ENCODE measurements at regions not wholly inside any gene's neighbourhood (a gene's known extent, or its start where the extent isn't known, plus 50 kb on each side); places are given as distances from the start of the nearest gene placed in this dataset.

DNA sequence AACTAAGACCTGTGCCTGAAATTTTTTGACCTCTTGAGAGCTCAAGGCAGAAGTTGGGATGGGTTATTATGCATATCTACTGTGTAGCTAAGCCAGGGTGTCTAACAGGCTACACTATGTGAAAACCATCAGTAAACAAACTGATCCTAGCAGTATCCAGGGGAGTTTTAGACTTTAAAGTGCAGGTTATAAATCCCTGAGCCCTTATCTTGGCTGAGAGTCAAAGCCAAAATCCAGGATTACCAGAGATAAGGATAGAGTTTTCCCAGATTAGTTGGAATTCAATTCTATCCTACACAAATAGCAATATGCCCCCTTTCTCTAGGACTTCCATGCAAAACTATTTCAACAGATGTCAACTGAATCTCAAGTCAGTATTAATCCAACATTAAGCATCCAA, 1229.7 kb downstream of the GRIK2 start:
- H3K27ac Mint-ChIP-seq, result no peak overlapping the region
- H3K4me3 Mint-ChIP-seq, result no peak overlapping the region
- CTCF ChIA-PET, result no interaction called here
- DNase-seq, result no peak
- no peaks in the 10 kb centered on the region for H3K4me1 Mint-ChIP-seq
- H3K9me3 Mint-ChIP-seq, result no peaks in the 10 kb centered on the region
- H3K27me3 Mint-ChIP-seq, result no peaks in the 10 kb centered on the region
- POLR2A ChIA-PET, result no interaction called here
- H3K36me3 Mint-ChIP-seq (ENCODE audit: low read depth), result no peaks in the 10 kb centered on the region

DNA sequence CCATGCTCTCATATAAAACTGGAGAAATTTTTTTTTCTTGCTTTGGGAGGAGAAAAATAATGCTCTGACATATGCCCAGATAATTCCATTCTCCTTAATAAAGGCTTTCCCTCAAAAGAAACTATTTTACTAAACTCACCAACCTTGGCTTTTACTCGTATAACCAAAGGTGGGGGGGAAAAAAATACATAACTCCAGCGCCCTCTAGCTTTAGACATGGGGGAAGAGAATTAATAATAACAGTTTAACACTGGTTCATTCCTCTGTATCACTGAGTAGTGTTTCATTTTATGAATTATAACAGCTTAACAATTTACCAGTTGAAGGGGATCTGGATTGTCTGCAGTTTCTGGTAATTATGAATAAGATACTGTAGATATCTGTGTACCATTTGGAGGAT, 1226.1 kb downstream of the GRIK2 start:
- H3K27ac Mint-ChIP-seq, result no peak overlapping the region
- no peak overlapping the region for H3K4me3 Mint-ChIP-seq
- CTCF ChIA-PET, result no interaction called here
- no peaks in the 10 kb centered on the region for H3K4me1 Mint-ChIP-seq
- POLR2A ChIA-PET, result no interaction called here
- H3K27me3 Mint-ChIP-seq, result no peaks in the 10 kb centered on the region
- H3K9me3 Mint-ChIP-seq, result no peaks in the 10 kb centered on the region
- no peaks in the 10 kb centered on the region for H3K36me3 Mint-ChIP-seq (ENCODE audit: low read depth)
- DNase-seq, result no peak

DNA sequence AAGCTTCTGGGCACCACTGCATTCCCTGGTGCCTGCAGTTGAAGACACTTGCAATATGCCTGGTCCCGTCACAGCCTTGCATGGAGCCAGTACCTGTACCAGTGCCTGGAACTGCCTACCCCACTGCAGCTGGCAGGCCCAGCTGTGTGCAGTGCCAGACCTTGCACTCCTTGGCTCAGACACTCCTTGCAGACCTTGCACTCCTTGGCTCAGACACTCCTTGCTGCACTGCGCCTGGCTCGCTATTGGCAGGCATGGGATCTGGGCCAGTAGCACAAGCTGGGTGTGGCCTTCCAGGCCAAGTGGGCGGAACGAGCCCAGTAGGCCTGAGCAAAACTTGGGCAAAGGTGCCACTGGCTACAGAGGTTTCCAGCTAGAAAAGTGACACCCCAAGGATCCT, 1189.1 kb downstream of the GRIK2 start:
- DNase-seq, result no peak
- H3K27ac Mint-ChIP-seq, result no peak overlapping the region
- POLR2A ChIA-PET, result no interaction called here
- CTCF ChIA-PET, result no interaction called here
- H3K9me3 Mint-ChIP-seq, result no peaks in the 10 kb centered on the region
- no peak overlapping the region for H3K4me3 Mint-ChIP-seq
- H3K4me1 Mint-ChIP-seq, result no peaks in the 10 kb centered on the region
- no peaks in the 10 kb centered on the region for H3K36me3 Mint-ChIP-seq (ENCODE audit: low read depth)
- H3K27me3 Mint-ChIP-seq, result no peaks in the 10 kb centered on the region

DNA sequence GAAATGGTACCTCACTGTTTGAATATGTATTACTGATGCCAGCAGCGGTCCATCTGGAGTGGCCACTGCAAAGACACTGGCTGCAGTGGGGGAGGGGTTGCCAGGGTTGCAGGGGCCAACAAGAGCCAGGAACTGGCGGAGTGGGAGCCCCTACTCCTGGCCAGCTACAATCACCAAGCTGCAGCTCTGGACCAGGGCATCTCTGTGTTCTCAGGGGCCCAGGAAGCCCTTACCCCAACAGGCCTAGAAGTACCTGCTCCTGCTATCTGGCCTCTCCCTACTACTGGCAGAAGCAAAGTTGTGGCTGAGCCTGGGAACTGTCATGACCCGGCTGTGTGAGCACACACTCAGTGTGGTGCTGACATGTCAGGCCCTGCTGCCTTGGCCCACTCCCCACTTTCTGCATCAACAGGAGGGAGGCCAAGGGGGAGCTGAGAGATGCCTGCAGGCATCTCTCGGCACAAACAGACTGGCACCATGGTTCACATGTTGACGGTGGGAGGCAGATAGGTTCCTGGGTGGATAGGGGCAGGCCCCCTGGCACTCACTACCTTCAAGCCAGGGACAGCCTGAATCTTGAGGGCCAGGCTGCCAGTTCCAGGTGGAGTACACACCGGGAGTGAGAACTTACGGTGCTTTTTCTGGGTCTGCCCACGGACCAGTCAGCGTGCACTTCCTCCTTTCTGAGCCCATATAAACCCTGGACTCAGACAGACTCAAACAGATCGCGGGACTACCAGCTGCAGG, 1188.0 kb downstream of the GRIK2 start:
- Mint-ChIP-seq H3K36me3 (ENCODE audit: low read depth) (no peaks in the 10 kb centered on the region), H3K9me3 (no peaks in the 10 kb centered on the region), H3K27me3 (no peaks in the 10 kb centered on the region), H3K4me3 (no peak overlapping the region), H3K4me1 (no peaks in the 10 kb centered on the region), H3K27ac (no peak overlapping the region)
- POLR2A ChIA-PET, result no interaction called here
- CTCF ChIA-PET, result no interaction called here
- DNase-seq, result no peak

GRCh38 chr6:102571236-102571908, 1177.9 kb downstream of the GRIK2 start:
- no peaks in the 10 kb centered on the region for H3K36me3 Mint-ChIP-seq (ENCODE audit: low read depth)
- ChIA-PET CTCF (no interaction called here), POLR2A (no interaction called here)
- no peaks in the 10 kb centered on the region for H3K27me3 Mint-ChIP-seq
- no peak overlapping the region for H3K27ac Mint-ChIP-seq
- no peaks in the 10 kb centered on the region for H3K4me1 Mint-ChIP-seq
- peaks cover 5% of the 10 kb centered on the region for H3K9me3 Mint-ChIP-seq
- H3K4me3 Mint-ChIP-seq, result no peak overlapping the region
- no peak for DNase-seq

DNA sequence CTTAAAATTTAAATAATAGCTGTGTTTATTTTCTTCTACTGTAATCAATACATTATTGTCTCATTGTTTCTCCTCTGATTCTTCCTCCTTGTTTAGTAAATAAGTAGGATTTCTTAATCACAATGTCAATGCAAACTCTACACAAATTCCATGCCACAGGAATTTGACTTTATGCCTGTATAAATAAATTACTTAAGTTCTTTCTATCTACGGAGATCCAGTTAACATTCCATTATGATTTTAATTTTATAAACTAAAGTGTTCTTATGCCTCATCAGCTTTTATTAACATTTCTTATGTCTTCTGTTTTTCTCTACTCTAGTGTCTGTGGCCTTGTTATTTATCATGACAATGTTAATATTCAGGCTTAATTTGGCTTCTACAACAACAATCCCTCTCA, 1169.2 kb downstream of the GRIK2 start:
- ChIA-PET POLR2A (no interaction called here), CTCF (no interaction called here)
- Mint-ChIP-seq H3K4me3 (no peak overlapping the region), H3K4me1 (no peaks in the 10 kb centered on the region), H3K27me3 (no peaks in the 10 kb centered on the region), H3K27ac (no peak overlapping the region), H3K36me3 (ENCODE audit: low read depth) (no peaks in the 10 kb centered on the region), H3K9me3 (peaks cover 3% of the 10 kb centered on the region)
- DNase-seq, result no peak

GRCh38 chr6:102553214-102553613, 1159.7 kb downstream of the GRIK2 start:
- Mint-ChIP-seq H3K27ac (no peak overlapping the region), H3K4me3 (no peak overlapping the region), H3K9me3 (peaks cover 8% of the 10 kb centered on the region), H3K27me3 (no peaks in the 10 kb centered on the region), H3K4me1 (no peaks in the 10 kb centered on the region), H3K36me3 (ENCODE audit: low read depth) (no peaks in the 10 kb centered on the region)
- no peak for DNase-seq
- POLR2A ChIA-PET, result no interaction called here
- CTCF ChIA-PET, result no interaction called here

GRCh38 chr6:102549221-102549874, 1155.8 kb downstream of the GRIK2 start:
- ChIA-PET POLR2A (no interaction called here), CTCF (no interaction called here)
- no peak for DNase-seq
- Mint-ChIP-seq H3K9me3 (peaks cover 10% of the 10 kb centered on the region), H3K4me3 (no peak overlapping the region), H3K27ac (no peak overlapping the region), H3K27me3 (no peaks in the 10 kb centered on the region), H3K36me3 (ENCODE audit: low read depth) (no peaks in the 10 kb centered on the region), H3K4me1 (no peaks in the 10 kb centered on the region)

GRCh38 chr6:102525336-102525735, 1131.8 kb downstream of the GRIK2 start:
- CTCF ChIA-PET, result no interaction called here
- Mint-ChIP-seq H3K4me3 (no peak overlapping the region), H3K36me3 (ENCODE audit: low read depth) (no peaks in the 10 kb centered on the region), H3K27me3 (no peaks in the 10 kb centered on the region), H3K9me3 (no peaks in the 10 kb centered on the region), H3K4me1 (no peaks in the 10 kb centered on the region), H3K27ac (no peak overlapping the region)
- POLR2A ChIA-PET, result no interaction called here
- no peak for DNase-seq

DNA sequence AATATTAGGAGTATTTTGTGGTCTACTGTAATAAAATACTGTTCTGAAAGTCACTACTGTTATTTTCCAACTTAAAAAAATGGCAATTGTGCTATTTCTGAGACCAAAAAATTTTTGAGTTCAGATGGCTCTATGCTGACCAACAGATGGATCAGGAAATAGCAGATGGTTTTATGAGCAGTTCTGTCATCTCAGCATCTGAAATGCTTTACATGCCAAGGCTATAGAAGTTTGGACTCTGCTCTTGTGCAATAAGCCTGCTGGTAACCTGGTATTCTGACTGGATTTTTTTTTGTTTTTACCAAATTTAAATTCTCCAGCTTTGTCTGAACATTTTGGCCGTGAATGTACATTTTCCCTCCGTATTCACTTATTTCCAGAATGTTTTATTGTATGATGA, 1127.5 kb downstream of the GRIK2 start:
- Mint-ChIP-seq H3K27ac (no peak overlapping the region), H3K4me3 (no peak overlapping the region), H3K36me3 (ENCODE audit: low read depth) (no peaks in the 10 kb centered on the region), H3K9me3 (no peaks in the 10 kb centered on the region), H3K27me3 (no peaks in the 10 kb centered on the region), H3K4me1 (no peaks in the 10 kb centered on the region)
- POLR2A ChIA-PET, result no interaction called here
- no peak for DNase-seq
- CTCF ChIA-PET, result no interaction called here

DNA sequence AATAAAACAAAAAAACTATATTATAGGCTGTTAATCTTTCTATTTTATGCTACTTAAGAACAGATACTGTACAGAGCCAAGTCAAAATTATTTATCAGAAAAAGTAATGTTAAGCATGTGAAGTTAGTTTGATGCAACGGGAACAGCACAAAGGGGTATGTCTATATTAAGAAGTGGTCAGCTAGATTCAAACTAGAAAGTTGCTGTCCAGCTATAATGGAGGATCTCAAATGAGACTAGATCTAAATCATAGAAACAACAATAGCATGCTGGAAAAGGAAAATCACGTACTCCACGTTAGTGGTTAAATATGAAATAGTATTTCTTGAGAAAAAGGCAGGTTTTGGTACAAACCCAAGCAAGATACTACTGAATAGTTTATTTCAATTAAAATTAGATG, 1124.0 kb downstream of the GRIK2 start:
- DNase-seq, result no peak
- POLR2A ChIA-PET, result no interaction called here
- Mint-ChIP-seq H3K36me3 (ENCODE audit: low read depth) (no peaks in the 10 kb centered on the region), H3K9me3 (no peaks in the 10 kb centered on the region), H3K4me3 (no peak overlapping the region), H3K27ac (no peak overlapping the region), H3K27me3 (no peaks in the 10 kb centered on the region), H3K4me1 (no peaks in the 10 kb centered on the region)
- CTCF ChIA-PET, result no interaction called here

DNA sequence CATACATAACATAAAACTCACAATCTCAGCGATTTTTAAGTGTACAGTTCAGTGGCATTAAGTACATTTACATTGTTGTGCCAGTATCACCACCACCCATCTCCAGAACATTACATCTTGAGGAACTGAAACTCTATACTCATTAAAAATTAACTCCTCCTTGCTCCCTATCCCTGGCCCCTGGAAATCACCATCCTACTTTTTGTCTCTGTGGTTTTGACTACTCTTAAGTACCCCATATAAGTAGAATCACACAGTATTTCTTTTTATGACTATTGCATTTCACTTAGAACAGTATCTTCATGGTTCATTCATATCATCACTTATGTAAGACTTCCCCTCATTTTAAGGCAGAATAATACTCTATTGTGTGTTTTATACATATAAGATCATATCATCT, 1108.1 kb downstream of the GRIK2 start:
- H3K4me1 Mint-ChIP-seq, result no peaks in the 10 kb centered on the region
- H3K9me3 Mint-ChIP-seq, result peaks cover 9% of the 10 kb centered on the region
- no peak overlapping the region for H3K4me3 Mint-ChIP-seq
- H3K27ac Mint-ChIP-seq, result no peak overlapping the region
- no peaks in the 10 kb centered on the region for H3K27me3 Mint-ChIP-seq
- no peak for DNase-seq
- ChIA-PET POLR2A (no interaction called here), CTCF (no interaction called here)
- no peaks in the 10 kb centered on the region for H3K36me3 Mint-ChIP-seq (ENCODE audit: low read depth)

DNA sequence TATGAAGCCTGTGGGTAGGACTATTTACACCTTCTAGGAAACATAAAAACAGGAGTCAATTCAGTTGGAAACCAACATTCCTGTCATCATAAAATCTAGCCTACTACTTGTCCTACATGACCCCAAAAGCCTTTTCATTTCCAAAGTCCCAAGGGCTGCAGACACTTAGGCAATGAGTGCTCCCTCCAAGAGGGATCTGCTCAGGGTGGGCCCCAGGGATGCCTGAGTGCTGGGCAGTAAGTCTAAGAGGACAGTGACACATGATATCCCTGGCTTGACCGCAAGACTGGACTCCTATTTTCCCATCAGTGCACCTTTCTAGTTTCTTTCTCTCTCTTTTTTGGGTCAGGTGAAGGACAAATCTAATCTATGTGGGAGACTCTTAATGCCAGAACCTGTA, 1101.3 kb downstream of the GRIK2 start:
- no peaks in the 10 kb centered on the region for H3K27me3 Mint-ChIP-seq
- ChIA-PET CTCF (no interaction called here), POLR2A (no interaction called here)
- H3K9me3 Mint-ChIP-seq, result peaks cover 13% of the 10 kb centered on the region
- H3K27ac Mint-ChIP-seq, result no peak overlapping the region
- H3K4me3 Mint-ChIP-seq, result no peak overlapping the region
- H3K36me3 Mint-ChIP-seq (ENCODE audit: low read depth), result no peaks in the 10 kb centered on the region
- no peaks in the 10 kb centered on the region for H3K4me1 Mint-ChIP-seq
- DNase-seq, result no peak

DNA sequence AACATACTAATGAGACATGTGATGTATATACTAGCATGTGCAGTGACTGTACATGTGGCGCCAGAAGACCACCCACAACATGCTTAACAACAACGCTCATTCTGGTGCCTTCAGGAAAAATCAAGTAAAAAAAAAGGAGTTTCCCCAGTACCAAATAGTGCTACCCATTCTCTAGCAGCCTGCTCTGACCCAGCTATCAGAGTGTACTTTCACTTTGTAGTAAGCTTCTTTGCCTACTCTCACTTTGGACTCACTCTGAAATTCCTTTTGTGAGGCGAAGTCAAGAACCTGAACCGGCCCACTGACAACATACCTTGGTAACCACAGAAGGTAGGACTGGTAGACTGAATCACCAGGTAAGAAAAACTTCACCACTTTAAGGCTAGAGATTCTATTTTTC, 1100.0 kb downstream of the GRIK2 start:
- peaks cover 11% of the 10 kb centered on the region for H3K9me3 Mint-ChIP-seq
- DNase-seq, result no peak
- H3K27ac Mint-ChIP-seq, result no peak overlapping the region
- H3K27me3 Mint-ChIP-seq, result no peaks in the 10 kb centered on the region
- H3K4me1 Mint-ChIP-seq, result no peaks in the 10 kb centered on the region
- ChIA-PET CTCF (no interaction called here), POLR2A (no interaction called here)
- H3K4me3 Mint-ChIP-seq, result no peak overlapping the region
- no peaks in the 10 kb centered on the region for H3K36me3 Mint-ChIP-seq (ENCODE audit: low read depth)

Data from activated CD4-positive, alpha-beta memory T cell treated with anti-CD3 and anti-CD28 coated beads, Interleukin-2, amount 10 ng/mL, durations not matched to agents 7 days and 5 days (primary cell).